ENCODE measurements at regions not wholly inside any gene's neighbourhood (a gene's known extent, or its start where the extent isn't known, plus 50 kb on each side); places are given as distances from the start of the nearest gene placed in this dataset.

DNA sequence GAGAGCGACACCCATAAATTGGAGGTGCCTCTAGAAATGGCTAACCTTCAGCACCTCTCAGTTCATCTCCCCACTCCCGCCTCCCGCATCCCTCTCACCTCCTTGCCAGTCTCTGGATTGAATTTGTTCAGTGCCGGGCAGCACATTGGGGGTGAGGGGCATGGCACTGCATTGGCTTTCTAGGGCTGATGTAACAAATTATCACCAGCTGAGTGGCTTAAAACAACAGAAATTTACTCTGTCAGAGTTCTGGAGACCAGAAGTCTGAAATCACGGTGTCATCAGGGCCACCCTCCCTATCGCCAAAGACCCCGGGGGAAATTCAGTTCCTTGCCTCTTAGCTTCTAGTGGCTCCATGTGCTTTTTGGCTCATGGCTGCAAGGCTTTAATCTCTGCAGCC is 105.1 kb upstream of the RBPJ start:
- no peak for TF ChIP-seq POLR2A (IDR thresholded peaks at IDR 0.05)
- TF ChIP-seq, protein P1, sequence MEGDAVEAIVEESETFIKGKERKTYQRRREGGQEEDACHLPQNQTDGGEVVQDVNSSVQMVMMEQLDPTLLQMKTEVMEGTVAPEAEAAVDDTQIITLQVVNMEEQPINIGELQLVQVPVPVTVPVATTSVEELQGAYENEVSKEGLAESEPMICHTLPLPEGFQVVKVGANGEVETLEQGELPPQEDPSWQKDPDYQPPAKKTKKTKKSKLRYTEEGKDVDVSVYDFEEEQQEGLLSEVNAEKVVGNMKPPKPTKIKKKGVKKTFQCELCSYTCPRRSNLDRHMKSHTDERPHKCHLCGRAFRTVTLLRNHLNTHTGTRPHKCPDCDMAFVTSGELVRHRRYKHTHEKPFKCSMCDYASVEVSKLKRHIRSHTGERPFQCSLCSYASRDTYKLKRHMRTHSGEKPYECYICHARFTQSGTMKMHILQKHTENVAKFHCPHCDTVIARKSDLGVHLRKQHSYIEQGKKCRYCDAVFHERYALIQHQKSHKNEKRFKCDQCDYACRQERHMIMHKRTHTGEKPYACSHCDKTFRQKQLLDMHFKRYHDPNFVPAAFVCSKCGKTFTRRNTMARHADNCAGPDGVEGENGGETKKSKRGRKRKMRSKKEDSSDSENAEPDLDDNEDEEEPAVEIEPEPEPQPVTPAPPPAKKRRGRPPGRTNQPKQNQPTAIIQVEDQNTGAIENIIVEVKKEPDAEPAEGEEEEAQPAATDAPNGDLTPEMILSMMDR (IDR thresholded peaks at IDR 0.05): no peak
